ENCODE measurements at regions not wholly inside any gene's neighbourhood (a gene's known extent, or its start where the extent isn't known, plus 50 kb on each side); places are given as distances from the start of the nearest gene placed in this dataset.

DNA sequence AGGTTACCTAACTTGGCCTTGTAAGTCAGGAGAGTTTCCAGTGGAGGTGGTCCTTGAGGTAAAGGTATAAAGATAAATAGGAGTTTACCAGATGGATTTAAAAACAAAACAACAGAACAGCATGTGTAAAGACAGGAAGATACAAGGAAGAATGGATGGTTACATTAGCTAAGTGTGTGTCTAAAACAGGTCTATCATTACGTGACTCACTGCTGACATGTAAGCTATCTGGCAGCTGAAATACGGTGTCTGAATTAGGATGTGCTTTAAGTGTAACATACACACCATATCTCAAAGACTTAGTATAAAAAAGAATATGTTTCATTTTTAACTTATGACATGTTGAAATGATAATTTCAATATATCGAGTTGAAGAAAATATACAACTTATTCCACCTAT lies 405.1 kb upstream of the ADAMTSL1 start:
- Histone ChIP-seq H2AFZ (ENCODE audit: low read depth, low read length) (no peak overlapping the region), H3K27ac (ENCODE audit: extremely low read depth, low read depth, low read length) (no peak overlapping the region), H3K4me3 (no peak overlapping the region), H4K20me1 (replicated peaks; ENCODE audit: control insufficient read depth, insufficient read depth, low read length) (no peaks in the 10 kb centered on the region), H3K9me3 (replicated peaks; ENCODE audit: control insufficient read depth, insufficient read depth, low read depth, low read length) (no peaks in the 10 kb centered on the region), H3K36me3 (ENCODE audit: control insufficient read depth, insufficient read depth, low read length) (no peaks in the 10 kb centered on the region), H3K4me2 (ENCODE audit: insufficient read depth, low read length) (no peak overlapping the region), H3K9ac (ENCODE audit: insufficient read depth in 1 of 2, low read depth in 2 of 2, low read length in 2 of 2) (no peak overlapping the region), H3K27me3 (ENCODE audit: control insufficient read depth in 2 of 2, insufficient read depth in 2 of 2, low read length in 2 of 2) (no peaks in the 10 kb centered on the region), H3K4me1 (replicated peaks in 1 of 2; ENCODE audit: control insufficient read depth in 2 of 2, insufficient read depth in 2 of 2, low read length in 2 of 2) (no peaks in the 10 kb centered on the region), H3K79me2 (ENCODE audit: control insufficient read depth, insufficient read depth, low read length) (no peaks in the 10 kb centered on the region), H3K9me1 (ENCODE audit: control insufficient read depth, insufficient read depth, low read length) (no peaks in the 10 kb centered on the region)
- no peak for DNase-seq (ENCODE audit: extremely low read depth in 1 of 4, low spot score in 3 of 4)
- CTCF ChIA-PET (ENCODE audit: low intra/inter-chr PET ratio) = no interaction called here
- BruUV-seq (replicated peaks) = no TSS peak
- no peak for FAIRE-seq
- in situ Hi-C loops (cut with MboI) = no loop called here
- 0% methylated on average over 3 of the region's 3 CpGs for WGBS (ENCODE audit: insufficient coverage, low coverage, missing lambda C conversion rate)
- ATAC-seq = no peak
- intact Hi-C loops (cut with micrococcal nuclease) = no loop called here
- POLR2A ChIA-PET = no interaction called here
- TF ChIP-seq ATF7 (IDR thresholded peaks at IDR 0.05) (no peak), NFE2L1 (tag; IDR thresholded peaks at IDR 0.05; ENCODE audit: borderline replicate concordance, low read depth) (no peak), BACH1 (tag; IDR thresholded peaks at IDR 0.05) (no peak), ZNF324 (CRISPR knock-in tag; IDR thresholded peaks at IDR 0.05) (no peak), JUNB (CRISPR knock-in tag; conservative IDR thresholded peaks at IDR 0.05) (no peak), EZH2 (IDR thresholded peaks at IDR 0.05; ENCODE audit: borderline replicate concordance, low read depth, low read length) (no peak), ZNF384 (IDR thresholded peaks at IDR 0.05; ENCODE audit: low read depth, low read length) (no peak)
- TF ChIP-seq, protein P1, sequence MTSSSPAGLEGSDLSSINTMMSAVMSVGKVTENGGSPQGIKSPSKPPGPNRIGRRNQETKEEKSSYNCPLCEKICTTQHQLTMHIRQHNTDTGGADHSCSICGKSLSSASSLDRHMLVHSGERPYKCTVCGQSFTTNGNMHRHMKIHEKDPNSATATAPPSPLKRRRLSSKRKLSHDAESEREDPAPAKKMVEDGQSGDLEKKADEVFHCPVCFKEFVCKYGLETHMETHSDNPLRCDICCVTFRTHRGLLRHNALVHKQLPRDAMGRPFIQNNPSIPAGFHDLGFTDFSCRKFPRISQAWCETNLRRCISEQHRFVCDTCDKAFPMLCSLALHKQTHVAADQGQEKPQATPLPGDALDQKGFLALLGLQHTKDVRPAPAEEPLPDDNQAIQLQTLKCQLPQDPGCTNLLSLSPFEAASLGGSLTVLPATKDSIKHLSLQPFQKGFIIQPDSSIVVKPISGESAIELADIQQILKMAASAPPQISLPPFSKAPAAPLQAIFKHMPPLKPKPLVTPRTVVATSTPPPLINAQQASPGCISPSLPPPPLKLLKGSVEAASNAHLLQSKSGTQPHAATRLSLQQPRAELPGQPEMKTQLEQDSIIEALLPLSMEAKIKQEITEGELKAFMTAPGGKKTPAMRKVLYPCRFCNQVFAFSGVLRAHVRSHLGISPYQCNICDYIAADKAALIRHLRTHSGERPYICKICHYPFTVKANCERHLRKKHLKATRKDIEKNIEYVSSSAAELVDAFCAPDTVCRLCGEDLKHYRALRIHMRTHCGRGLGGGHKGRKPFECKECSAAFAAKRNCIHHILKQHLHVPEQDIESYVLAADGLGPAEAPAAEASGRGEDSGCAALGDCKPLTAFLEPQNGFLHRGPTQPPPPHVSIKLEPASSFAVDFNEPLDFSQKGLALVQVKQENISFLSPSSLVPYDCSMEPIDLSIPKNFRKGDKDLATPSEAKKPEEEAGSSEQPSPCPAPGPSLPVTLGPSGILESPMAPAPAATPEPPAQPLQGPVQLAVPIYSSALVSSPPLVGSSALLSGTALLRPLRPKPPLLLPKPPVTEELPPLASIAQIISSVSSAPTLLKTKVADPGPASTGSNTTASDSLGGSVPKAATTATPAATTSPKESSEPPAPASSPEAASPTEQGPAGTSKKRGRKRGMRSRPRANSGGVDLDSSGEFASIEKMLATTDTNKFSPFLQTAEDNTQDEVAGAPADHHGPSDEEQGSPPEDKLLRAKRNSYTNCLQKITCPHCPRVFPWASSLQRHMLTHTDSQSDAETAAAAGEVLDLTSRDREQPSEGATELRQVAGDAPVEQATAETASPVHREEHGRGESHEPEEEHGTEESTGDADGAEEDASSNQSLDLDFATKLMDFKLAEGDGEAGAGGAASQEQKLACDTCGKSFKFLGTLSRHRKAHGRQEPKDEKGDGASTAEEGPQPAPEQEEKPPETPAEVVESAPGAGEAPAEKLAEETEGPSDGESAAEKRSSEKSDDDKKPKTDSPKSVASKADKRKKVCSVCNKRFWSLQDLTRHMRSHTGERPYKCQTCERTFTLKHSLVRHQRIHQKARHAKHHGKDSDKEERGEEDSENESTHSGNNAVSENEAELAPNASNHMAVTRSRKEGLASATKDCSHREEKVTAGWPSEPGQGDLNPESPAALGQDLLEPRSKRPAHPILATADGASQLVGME (CRISPR knock-in tag; IDR thresholded peaks at IDR 0.05) = no peak
- TF ChIP-seq, protein P2, sequence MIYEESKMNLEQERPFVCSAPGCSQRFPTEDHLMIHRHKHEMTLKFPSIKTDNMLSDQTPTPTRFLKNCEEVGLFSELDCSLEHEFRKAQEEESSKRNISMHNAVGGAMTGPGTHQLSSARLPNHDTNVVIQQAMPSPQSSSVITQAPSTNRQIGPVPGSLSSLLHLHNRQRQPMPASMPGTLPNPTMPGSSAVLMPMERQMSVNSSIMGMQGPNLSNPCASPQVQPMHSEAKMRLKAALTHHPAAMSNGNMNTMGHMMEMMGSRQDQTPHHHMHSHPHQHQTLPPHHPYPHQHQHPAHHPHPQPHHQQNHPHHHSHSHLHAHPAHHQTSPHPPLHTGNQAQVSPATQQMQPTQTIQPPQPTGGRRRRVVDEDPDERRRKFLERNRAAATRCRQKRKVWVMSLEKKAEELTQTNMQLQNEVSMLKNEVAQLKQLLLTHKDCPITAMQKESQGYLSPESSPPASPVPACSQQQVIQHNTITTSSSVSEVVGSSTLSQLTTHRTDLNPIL (CRISPR knock-in tag; IDR thresholded peaks at IDR 0.05) = no peak
- TF ChIP-seq, protein P3, sequence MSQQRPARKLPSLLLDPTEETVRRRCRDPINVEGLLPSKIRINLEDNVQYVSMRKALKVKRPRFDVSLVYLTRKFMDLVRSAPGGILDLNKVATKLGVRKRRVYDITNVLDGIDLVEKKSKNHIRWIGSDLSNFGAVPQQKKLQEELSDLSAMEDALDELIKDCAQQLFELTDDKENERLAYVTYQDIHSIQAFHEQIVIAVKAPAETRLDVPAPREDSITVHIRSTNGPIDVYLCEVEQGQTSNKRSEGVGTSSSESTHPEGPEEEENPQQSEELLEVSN (IDR thresholded peaks at IDR 0.05; ENCODE audit: borderline replicate concordance in 1 of 2, extremely low read depth in 1 of 2, insufficient read depth in 1 of 2, insufficient read length in 1 of 2, low read depth in 1 of 2, low read length in 1 of 2, poor library complexity in 1 of 2, severe bottlenecking in 1 of 2) = no peak
- TF ChIP-seq, protein P4, sequence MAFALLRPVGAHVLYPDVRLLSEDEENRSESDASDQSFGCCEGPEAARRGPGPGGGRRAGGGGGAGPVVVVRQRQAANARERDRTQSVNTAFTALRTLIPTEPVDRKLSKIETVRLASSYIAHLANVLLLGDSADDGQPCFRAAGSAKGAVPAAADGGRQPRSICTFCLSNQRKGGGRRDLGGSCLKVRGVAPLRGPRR (CRISPR knock-in tag; IDR thresholded peaks at IDR 0.05) = no peak
- TF ChIP-seq, protein P5, sequence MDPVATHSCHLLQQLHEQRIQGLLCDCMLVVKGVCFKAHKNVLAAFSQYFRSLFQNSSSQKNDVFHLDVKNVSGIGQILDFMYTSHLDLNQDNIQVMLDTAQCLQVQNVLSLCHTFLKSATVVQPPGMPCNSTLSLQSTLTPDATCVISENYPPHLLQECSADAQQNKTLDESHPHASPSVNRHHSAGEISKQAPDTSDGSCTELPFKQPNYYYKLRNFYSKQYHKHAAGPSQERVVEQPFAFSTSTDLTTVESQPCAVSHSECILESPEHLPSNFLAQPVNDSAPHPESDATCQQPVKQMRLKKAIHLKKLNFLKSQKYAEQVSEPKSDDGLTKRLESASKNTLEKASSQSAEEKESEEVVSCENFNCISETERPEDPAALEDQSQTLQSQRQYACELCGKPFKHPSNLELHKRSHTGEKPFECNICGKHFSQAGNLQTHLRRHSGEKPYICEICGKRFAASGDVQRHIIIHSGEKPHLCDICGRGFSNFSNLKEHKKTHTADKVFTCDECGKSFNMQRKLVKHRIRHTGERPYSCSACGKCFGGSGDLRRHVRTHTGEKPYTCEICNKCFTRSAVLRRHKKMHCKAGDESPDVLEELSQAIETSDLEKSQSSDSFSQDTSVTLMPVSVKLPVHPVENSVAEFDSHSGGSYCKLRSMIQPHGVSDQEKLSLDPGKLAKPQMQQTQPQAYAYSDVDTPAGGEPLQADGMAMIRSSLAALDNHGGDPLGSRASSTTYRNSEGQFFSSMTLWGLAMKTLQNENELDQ (CRISPR knock-in tag; IDR thresholded peaks at IDR 0.05; ENCODE audit: borderline replicate concordance) = no peak

All from K562 (cell line).